Breast epithelium (tissue), 4 donors: ENCODE measurements at regions not wholly inside any gene's neighbourhood (a gene's known extent, or its start where the extent isn't known, plus 50 kb on each side); places are given as distances from the start of the nearest gene placed in this dataset.

Source experiments
- DNase-seq, 2 donors: peaks; one replicate each; pipeline ENCODE4 v3.0.0-alpha.2; 2019; ENCODE audit warnings: low spot score in 2 of 2
- H3K27ac ChIP-seq, 2 donors: fragments of 200-600 bp; sonication (generic) in 1 of 2; one replicate each; pipeline ENCODE4 v1.5.1; 2016 to 2019; ENCODE audit warnings: mild to moderate bottlenecking in 1 of 2
- H3K27me3 ChIP-seq, 2 donors: fragments of 200-600 bp; sonication (generic) in 1 of 2; one replicate each; pipeline versions ENCODE4 v1.5.1 to v1.6.0; 2017 to 2019; ENCODE audit warnings: control low read depth in 1 of 2, mild to moderate bottlenecking in 1 of 2
- H3K36me3 ChIP-seq: fragments of 200-600 bp; one replicate; pipeline ENCODE4 v1.5.1; 2019
- H3K4me1 ChIP-seq, 2 donors: fragments of 200-600 bp; sonication (generic); one replicate each; pipeline ENCODE4 v1.5.1; 2016 to 2019; ENCODE audit warnings: control low read depth in 1 of 2
- H3K4me3 ChIP-seq, 3 donors: fragments of 200-600 bp; sonication (generic); 1 replicate in 2 of 3; 2 replicates in 1 of 3; pipeline ENCODE4 v1.5.1; 2016 to 2019; ENCODE audit warnings: mild to moderate bottlenecking in 3 of 3, moderate library complexity in 2 of 3
- H3K9me3 ChIP-seq, 2 donors: fragments of 200-600 bp; sonication (generic) in 1 of 2; one replicate each; pipeline ENCODE4 v1.5.1; 2016 to 2019; ENCODE audit warnings: control low read depth in 1 of 2
- POLR2A ChIP-seq: fragments of 450-650 bp; IDR thresholded peaks from one replicate; pipeline ENCODE4 v1.6.1; 2016; ENCODE audit warnings: antibody characterized with exemption, mild to moderate bottlenecking, moderate library complexity
- POLR2AphosphoS5 ChIP-seq, 3 donors: sonication (generic); formaldehyde crosslinking; IDR thresholded peaks; one replicate each; pipeline ENCODE4 v1.6.1; 2017; ENCODE audit warnings: antibody characterized with exemption in 3 of 3
- intact Hi-C: fragments of 100-400 bp; cut with DNase I; formaldehyde crosslinking; loops from one replicate; pipeline ENCODE4 v1.15.1; 2023; ENCODE audit warnings: low total_unique reads
- TF ChIP-seq, protein P1 (sequence below), 3 donors: fragments of 450-650 bp; IDR thresholded peaks; one replicate each; pipeline ENCODE4 v1.5.1; 2016 to 2017; ENCODE audit warnings: antibody characterized with exemption in 3 of 3, mild to moderate bottlenecking in 3 of 3, moderate library complexity in 3 of 3

DNA sequence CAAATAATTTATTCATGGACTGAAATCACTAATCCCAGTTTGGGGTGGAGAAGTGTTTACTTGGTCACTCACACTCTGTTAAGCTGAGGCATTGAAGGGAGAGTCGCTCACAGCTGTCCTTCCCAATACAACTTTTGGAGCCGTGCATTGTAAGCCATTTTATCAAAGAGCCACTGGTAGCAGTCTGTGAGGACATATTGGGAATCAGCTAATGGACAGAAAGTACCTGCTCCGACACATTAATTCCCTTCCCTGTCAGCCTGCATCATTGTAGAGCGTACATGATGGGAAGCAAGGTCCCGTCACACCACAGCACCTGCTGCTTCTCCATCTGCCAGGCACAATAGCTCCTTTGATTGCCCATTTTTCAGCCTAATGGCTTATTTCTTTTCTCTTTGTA, 643.2 kb downstream of the SQOR start:
- no peaks in the 10 kb centered on the region for H3K4me1 ChIP-seq
- no peak overlapping the region for H3K4me3 ChIP-seq
- DNase-seq = no peak
- H3K27me3 ChIP-seq = no peaks in the 10 kb centered on the region
- intact Hi-C loops = no loop called here
- no peaks in the 10 kb centered on the region for H3K9me3 ChIP-seq
- no peak overlapping the region for H3K27ac ChIP-seq
- H3K36me3 ChIP-seq = no peaks in the 10 kb centered on the region
- TF ChIP-seq POLR2AphosphoS5 (IDR thresholded peaks at IDR 0.05) (no peak), POLR2A (no peak)
- TF ChIP-seq, protein P1, sequence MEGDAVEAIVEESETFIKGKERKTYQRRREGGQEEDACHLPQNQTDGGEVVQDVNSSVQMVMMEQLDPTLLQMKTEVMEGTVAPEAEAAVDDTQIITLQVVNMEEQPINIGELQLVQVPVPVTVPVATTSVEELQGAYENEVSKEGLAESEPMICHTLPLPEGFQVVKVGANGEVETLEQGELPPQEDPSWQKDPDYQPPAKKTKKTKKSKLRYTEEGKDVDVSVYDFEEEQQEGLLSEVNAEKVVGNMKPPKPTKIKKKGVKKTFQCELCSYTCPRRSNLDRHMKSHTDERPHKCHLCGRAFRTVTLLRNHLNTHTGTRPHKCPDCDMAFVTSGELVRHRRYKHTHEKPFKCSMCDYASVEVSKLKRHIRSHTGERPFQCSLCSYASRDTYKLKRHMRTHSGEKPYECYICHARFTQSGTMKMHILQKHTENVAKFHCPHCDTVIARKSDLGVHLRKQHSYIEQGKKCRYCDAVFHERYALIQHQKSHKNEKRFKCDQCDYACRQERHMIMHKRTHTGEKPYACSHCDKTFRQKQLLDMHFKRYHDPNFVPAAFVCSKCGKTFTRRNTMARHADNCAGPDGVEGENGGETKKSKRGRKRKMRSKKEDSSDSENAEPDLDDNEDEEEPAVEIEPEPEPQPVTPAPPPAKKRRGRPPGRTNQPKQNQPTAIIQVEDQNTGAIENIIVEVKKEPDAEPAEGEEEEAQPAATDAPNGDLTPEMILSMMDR (IDR thresholded peaks at IDR 0.05) = no peak

DNA sequence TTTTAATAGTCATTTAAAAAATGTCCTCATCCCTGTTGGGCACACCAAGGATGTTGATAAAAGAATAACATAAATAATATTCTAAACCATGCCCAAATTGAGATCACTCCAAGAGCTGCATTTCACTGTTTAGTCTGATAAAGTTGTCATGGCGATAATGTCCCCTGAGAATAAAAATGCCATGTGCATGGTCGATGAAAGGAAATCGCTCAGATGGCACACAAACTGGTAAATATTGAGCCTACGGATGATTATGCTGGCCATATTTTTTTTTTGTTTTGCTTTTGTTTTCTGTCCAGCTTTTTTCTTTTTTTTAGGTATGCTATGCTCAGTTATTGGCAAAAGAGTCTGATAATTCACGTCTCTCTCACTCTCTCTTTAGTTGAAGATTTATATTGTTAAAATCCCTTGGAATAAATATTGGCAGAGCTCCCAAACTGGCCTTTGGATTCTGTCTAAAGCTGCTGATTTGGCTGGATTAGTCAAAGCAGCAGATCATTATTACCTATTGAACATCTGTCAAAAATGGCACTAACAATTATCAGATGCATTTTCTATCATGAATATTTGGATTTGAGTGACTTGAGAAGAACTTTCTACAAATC, 643.8 kb downstream of the SQOR start:
- intact Hi-C loops = no loop called here
- Histone ChIP-seq H3K27ac (no peak overlapping the region), H3K4me3 (no peak overlapping the region), H3K27me3 (no peaks in the 10 kb centered on the region), H3K36me3 (no peaks in the 10 kb centered on the region), H3K4me1 (no peaks in the 10 kb centered on the region), H3K9me3 (no peaks in the 10 kb centered on the region)
- no peak for TF ChIP-seq POLR2A
- TF ChIP-seq, protein P1 (IDR thresholded peaks at IDR 0.05) = no peak
- no peak for TF ChIP-seq POLR2AphosphoS5 (IDR thresholded peaks at IDR 0.05)
- no peak for DNase-seq

DNA sequence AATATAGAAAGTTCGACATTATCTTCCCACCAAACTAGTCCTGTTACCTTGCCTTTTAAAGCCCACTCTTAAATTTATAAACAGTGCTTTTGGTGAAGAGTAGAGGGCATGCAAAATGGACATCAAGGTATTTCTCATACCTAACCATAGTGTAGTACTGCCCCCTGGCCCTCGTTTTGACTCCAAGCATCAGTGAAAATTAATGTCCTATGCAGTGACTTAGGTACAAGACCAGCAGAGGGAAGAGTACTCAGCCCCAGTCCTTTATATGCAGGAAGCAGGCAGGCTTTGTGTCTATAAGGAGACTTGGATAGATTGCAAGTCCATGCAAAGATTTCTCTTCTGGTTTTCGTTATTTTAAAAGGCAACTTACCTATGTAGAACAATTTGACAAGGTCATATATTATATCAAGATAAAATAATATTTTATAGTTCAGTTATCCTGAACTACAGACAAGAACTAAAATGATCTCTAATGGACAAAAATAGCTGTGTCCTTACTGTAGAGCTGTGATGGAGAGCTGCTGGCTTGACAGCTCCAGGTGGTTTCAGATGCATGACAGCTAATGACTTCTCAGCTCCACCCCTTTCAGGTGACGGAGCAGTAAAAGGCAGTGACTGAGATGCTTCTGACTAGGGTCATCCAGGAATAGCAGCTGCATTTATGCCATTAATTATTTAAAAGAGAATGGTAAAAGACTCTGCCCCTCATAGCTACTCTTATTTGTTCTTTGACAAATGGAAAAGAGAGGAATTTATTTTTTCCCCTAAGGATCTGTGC, 646.1 kb downstream of the SQOR start:
- Histone ChIP-seq H3K27ac (no peak overlapping the region), H3K9me3 (no peaks in the 10 kb centered on the region), H3K27me3 (no peaks in the 10 kb centered on the region), H3K4me1 (no peaks in the 10 kb centered on the region), H3K36me3 (no peaks in the 10 kb centered on the region), H3K4me3 (no peak overlapping the region)
- intact Hi-C loops = no loop called here
- TF ChIP-seq, protein P1 (IDR thresholded peaks at IDR 0.05) = peak in 1 of 3 donors; percentile 11
- TF ChIP-seq POLR2A (no peak), POLR2AphosphoS5 (IDR thresholded peaks at IDR 0.05) (no peak)
- DNase-seq = no peak

DNA sequence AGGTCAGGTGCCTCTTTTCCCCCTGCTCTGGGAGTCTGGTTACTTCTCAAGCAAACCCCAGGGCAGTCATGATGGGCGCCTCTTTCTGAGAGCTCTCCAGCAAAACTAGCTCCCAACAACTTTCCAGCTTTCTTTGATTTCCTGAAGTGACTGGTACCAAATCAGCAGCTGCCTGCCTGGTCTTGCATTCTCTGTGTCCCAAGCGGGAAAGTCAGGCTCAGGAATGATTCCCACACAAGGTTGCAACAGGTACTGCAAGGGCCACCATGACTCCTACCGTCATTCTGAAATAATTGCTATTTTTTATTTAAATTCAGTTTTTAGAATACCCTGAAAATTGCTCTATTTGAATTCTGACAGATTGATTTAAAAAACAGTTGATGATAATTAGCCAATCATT, 658.7 kb downstream of the SQOR start:
- DNase-seq = no peak
- TF ChIP-seq POLR2A (no peak), POLR2AphosphoS5 (IDR thresholded peaks at IDR 0.05) (no peak)
- TF ChIP-seq, protein P1 (IDR thresholded peaks at IDR 0.05) = no peak
- intact Hi-C loops = no loop called here

DNA sequence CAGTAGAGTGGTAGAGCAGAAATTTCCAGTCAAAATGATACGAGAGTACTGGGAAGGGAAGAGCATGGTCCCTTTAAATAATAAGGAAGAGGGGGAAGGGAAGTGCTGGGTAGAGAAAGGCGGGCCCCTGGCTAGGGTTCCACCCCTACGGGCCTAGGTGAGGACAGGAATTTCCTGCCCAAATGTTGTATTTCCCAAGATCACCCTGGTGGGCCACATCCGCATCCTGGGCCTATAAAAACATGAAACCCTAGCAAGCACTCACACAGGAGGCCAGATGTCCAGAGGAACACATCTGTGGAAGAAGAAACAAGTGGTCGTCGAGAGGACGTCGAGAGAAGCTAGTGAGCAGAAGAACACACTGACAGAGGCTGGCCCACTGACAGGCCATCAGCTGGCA, 661.2 kb downstream of the SQOR start:
- no peak for DNase-seq
- TF ChIP-seq POLR2A (no peak), POLR2AphosphoS5 (IDR thresholded peaks at IDR 0.05) (no peak)
- TF ChIP-seq, protein P1 (IDR thresholded peaks at IDR 0.05) = no peak
- H3K27me3 ChIP-seq = no peaks in the 10 kb centered on the region
- H3K9me3 ChIP-seq = no peaks in the 10 kb centered on the region
- H3K4me1 ChIP-seq = no peaks in the 10 kb centered on the region
- H3K4me3 ChIP-seq = no peak overlapping the region
- intact Hi-C loops = no loop called here
- H3K36me3 ChIP-seq = no peaks in the 10 kb centered on the region
- no peak overlapping the region for H3K27ac ChIP-seq

More for the DNA sequence above, 658.7 kb downstream of the SQOR start:
- H3K4me1 ChIP-seq = no peaks in the 10 kb centered on the region
- no peak overlapping the region for H3K4me3 ChIP-seq
- no peaks in the 10 kb centered on the region for H3K36me3 ChIP-seq
- no peaks in the 10 kb centered on the region for H3K27me3 ChIP-seq
- H3K9me3 ChIP-seq = no peaks in the 10 kb centered on the region
- H3K27ac ChIP-seq = no peak overlapping the region
